Testis (tissue), 2 donors: ENCODE measurements at regions not wholly inside any gene's neighbourhood (a gene's known extent, or its start where the extent isn't known, plus 50 kb on each side); places are given as distances from the start of the nearest gene placed in this dataset.

Experiments used
- DNase-seq: peaks from one replicate; pipeline ENCODE4 v3.0.0-alpha.2; 2019
- H3K27ac ChIP-seq, 2 donors: fragments of 200-600 bp; sonication (generic); one replicate each; pipeline ENCODE4 v1.5.1; 2019
- H3K27me3 ChIP-seq: fragments of 200-600 bp; sonication (generic); one replicate; pipeline ENCODE4 v1.5.1; 2019
- H3K36me3 ChIP-seq: fragments of 200-600 bp; sonication (generic); one replicate; pipeline ENCODE4 v1.5.1; 2017; ENCODE audit warnings: low read depth; ENCODE audit errors: missing control alignments
- H3K4me1 ChIP-seq: fragments of 200-600 bp; sonication (generic); one replicate; pipeline ENCODE4 v1.5.1; 2019
- H3K4me3 ChIP-seq, 2 donors: fragments of 200-600 bp; sonication (generic); one replicate each; pipeline ENCODE4 v1.5.1; 2017 to 2019
- H3K9me3 ChIP-seq: fragments of 200-600 bp; sonication (generic); one replicate; pipeline ENCODE4 v1.5.1; 2017
- CTCF ChIP-seq, 3 experiments: fragments of 450-650 bp in 2 of 3; fragments of 200-600 bp in 1 of 3; sonication (generic) in 1 of 3; IDR thresholded peaks; one replicate each; pipeline ENCODE4 v1.5.1; 2016 to 2019; ENCODE audit warnings: antibody characterized with exemption in 3 of 3, mild to moderate bottlenecking in 2 of 3, moderate library complexity in 1 of 3
- POLR2A ChIP-seq: fragments of 450-650 bp; IDR thresholded peaks from one replicate; pipeline ENCODE4 v1.6.1; 2017; ENCODE audit warnings: antibody characterized with exemption, mild to moderate bottlenecking, moderate library complexity
- WGBS, 2 donors: methylation state at CpG; one replicate each; pipeline ENCODE4 v1.1.5; 2018; 5-methylcytosine and 5-hydroxymethylcytosine counted together
- intact Hi-C: fragments of 100-400 bp; cut with DNase I; formaldehyde crosslinking; loops from one replicate; pipeline ENCODE4 v1.15.1; 2023; ENCODE audit warnings: low total_unique reads

GRCh38 chr5:10157085-10157669, 92.5 kb downstream of the ATPSCKMT start:
- Histone ChIP-seq H3K4me3 (no peak overlapping the region), H3K9me3 (no peaks in the 10 kb centered on the region), H3K4me1 (no peaks in the 10 kb centered on the region), H3K27me3 (no peaks in the 10 kb centered on the region), H3K27ac (no peak overlapping the region), H3K36me3 (no peaks in the 10 kb centered on the region)
- intact Hi-C loops: no loop called here
- 65 to 84% methylated on average over 3 of the region's 3 CpGs for WGBS, 2 donors
- TF ChIP-seq CTCF (IDR thresholded peaks at IDR 0.05) (no peak), POLR2A (no peak)
- DNase-seq: no peak

GRCh38 chr5:10155897-10156667, 93.6 kb downstream of the ATPSCKMT start:
- 84 to 86% methylated on average over 3 of the region's 3 CpGs for WGBS, 2 donors
- H3K27me3 ChIP-seq: no peaks in the 10 kb centered on the region
- intact Hi-C loops: no loop called here
- TF ChIP-seq CTCF (IDR thresholded peaks at IDR 0.05): no peak
- TF ChIP-seq POLR2A: no peak
- no peak overlapping the region for H3K4me3 ChIP-seq
- no peaks in the 10 kb centered on the region for H3K36me3 ChIP-seq
- H3K27ac ChIP-seq: no peak overlapping the region
- H3K4me1 ChIP-seq: no peaks in the 10 kb centered on the region
- no peak for DNase-seq
- no peaks in the 10 kb centered on the region for H3K9me3 ChIP-seq

- Histone ChIP-seq H3K9me3 (no peaks in the 10 kb centered on the region), H3K36me3 (no peaks in the 10 kb centered on the region), H3K27me3 (no peaks in the 10 kb centered on the region), H3K4me3 (no peak overlapping the region), H3K27ac (no peak overlapping the region), H3K4me1 (no peaks in the 10 kb centered on the region)
- intact Hi-C loops: no loop called here
- WGBS, 2 donors: 74 to 75% methylated on average over 3 of the region's 3 CpGs
- DNase-seq: no peak
- TF ChIP-seq CTCF (IDR thresholded peaks at IDR 0.05) (no peak), POLR2A (no peak)
Observed at GRCh38 chr5:10153808-10154537, 95.7 kb downstream of the ATPSCKMT start.

- H3K4me3 ChIP-seq: no peak overlapping the region
- H3K36me3 ChIP-seq: no peaks in the 10 kb centered on the region
- H3K4me1 ChIP-seq: no peaks in the 10 kb centered on the region
- no peak for DNase-seq
- intact Hi-C loops: no loop called here
- no peaks in the 10 kb centered on the region for H3K27me3 ChIP-seq
- no peak overlapping the region for H3K27ac ChIP-seq
- 85 to 87% methylated on average over 4 of the region's 4 CpGs for WGBS, 2 donors
- TF ChIP-seq POLR2A (no peak), CTCF (IDR thresholded peaks at IDR 0.05) (no peak)
- no peaks in the 10 kb centered on the region for H3K9me3 ChIP-seq
Observed at GRCh38 chr5:10153394-10153793, 96.3 kb downstream of the ATPSCKMT start.
